NT2/D1 (cell line): ENCODE measurements at regions not wholly inside any gene's neighbourhood (a gene's known extent, or its start where the extent isn't known, plus 50 kb on each side); places are given as distances from the start of the nearest gene placed in this dataset.

Experiments
- SUZ12 ChIP-seq: IDR thresholded peaks from 2 replicates; pipeline ENCODE4 v1.6.1; 2011; ENCODE audit not compliant: insufficient read length, insufficient read depth; ENCODE audit errors: extremely low read depth
- YY1 ChIP-seq: IDR thresholded peaks from 2 replicates; pipeline ENCODE4 v1.6.1; 2011; ENCODE audit not compliant: insufficient read length, insufficient read depth
- ZNF274 ChIP-seq: IDR thresholded peaks from 2 replicates; pipeline ENCODE4 v1.6.1; 2011; ENCODE audit warnings: mild to moderate bottlenecking, low read depth, low read length

DNA sequence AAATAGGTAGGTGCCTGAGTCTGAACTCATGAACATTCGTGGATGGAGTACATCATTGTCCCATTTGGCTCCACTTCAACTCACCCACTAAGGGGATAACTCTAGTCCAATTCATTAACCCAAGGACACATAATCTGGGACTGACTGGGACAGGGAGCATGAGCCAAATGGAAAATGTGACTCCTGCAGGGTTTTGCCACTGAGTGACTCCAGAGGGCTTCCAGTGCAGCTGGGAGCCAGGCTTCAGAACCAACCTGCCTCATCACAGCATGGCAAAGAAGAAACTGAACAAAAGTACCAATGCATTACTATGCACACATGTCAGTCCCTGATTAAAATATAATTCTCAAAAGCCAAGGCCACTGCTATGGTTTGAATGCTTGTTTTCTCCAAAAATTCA, 159.7 kb upstream of the SNX2 start:
- TF ChIP-seq SUZ12: no peak
- no peak for TF ChIP-seq ZNF274
- no peak for TF ChIP-seq YY1
